Right atrium auricular region (tissue), 2 donors: ENCODE measurements at regions not wholly inside any gene's neighbourhood (a gene's known extent, or its start where the extent isn't known, plus 50 kb on each side); places are given as distances from the start of the nearest gene placed in this dataset.

Experiments
- DNase-seq: peaks from one replicate; pipeline ENCODE4 v3.0.0-alpha.2; 2019; ENCODE audit warnings: low spot score
- H3K27ac ChIP-seq, 2 donors: fragments of 200-600 bp; sonication (generic); 1 replicate in 1 of 2; 2 replicates in 1 of 2; pipeline ENCODE4 v1.5.1; 2016 to 2019
- H3K27me3 ChIP-seq, 2 donors: fragments of 200-600 bp; sonication (generic); one replicate each; pipeline versions ENCODE4 v1.5.1 to v1.6.0; 2017 to 2019
- H3K36me3 ChIP-seq: fragments of 200-600 bp; sonication (generic); one replicate; pipeline ENCODE4 v1.5.1; 2016
- H3K4me1 ChIP-seq, 2 donors: fragments of 200-600 bp; sonication (generic); one replicate each; pipeline versions ENCODE4 v1.5.1 to v1.6.0; 2017 to 2019
- H3K4me3 ChIP-seq, 2 donors: fragments of 200-600 bp; sonication (generic); 1 replicate in 1 of 2; 2 replicates in 1 of 2; pipeline ENCODE4 v1.5.1; 2017 to 2019; ENCODE audit warnings: mild to moderate bottlenecking in 1 of 2, moderate library complexity in 1 of 2
- H3K9me3 ChIP-seq, 2 donors: fragments of 200-600 bp; sonication (generic); one replicate each; pipeline ENCODE4 v1.5.1; 2019
- TF ChIP-seq, protein P1 (sequence below), 2 donors: fragments of 200-600 bp; sonication (generic); IDR thresholded peaks; one replicate each; pipeline ENCODE4 v1.5.1; 2019; ENCODE audit warnings: antibody characterized with exemption in 2 of 2

DNA sequence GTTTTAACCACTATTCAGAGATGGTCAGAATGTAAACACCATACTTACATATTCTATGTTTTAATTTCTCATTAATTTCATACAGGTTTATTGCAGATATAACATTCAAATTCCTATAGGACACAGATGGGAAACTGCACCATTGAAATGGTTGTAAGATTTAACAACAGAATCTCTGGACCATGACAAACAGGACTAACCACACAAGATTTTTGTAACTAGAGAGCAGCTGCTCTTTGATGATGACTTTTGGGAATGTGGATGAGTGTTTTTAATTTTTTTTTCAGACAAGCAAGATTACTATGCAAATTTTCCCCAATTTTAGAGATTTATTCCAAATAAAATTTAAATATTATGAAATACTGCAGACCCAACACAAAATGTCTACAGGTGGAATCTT, 610.2 kb downstream of the PCDH18 start:
- Histone ChIP-seq H3K4me1 (no peaks in the 10 kb centered on the region), H3K27ac (no peak overlapping the region), H3K36me3 (no peaks in the 10 kb centered on the region), H3K9me3 (no peaks in the 10 kb centered on the region), H3K27me3 (no peaks in the 10 kb centered on the region), H3K4me3 (no peak overlapping the region)
- DNase-seq = no peak
- TF ChIP-seq, protein P1, sequence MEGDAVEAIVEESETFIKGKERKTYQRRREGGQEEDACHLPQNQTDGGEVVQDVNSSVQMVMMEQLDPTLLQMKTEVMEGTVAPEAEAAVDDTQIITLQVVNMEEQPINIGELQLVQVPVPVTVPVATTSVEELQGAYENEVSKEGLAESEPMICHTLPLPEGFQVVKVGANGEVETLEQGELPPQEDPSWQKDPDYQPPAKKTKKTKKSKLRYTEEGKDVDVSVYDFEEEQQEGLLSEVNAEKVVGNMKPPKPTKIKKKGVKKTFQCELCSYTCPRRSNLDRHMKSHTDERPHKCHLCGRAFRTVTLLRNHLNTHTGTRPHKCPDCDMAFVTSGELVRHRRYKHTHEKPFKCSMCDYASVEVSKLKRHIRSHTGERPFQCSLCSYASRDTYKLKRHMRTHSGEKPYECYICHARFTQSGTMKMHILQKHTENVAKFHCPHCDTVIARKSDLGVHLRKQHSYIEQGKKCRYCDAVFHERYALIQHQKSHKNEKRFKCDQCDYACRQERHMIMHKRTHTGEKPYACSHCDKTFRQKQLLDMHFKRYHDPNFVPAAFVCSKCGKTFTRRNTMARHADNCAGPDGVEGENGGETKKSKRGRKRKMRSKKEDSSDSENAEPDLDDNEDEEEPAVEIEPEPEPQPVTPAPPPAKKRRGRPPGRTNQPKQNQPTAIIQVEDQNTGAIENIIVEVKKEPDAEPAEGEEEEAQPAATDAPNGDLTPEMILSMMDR (IDR thresholded peaks at IDR 0.05) = no peak

DNA sequence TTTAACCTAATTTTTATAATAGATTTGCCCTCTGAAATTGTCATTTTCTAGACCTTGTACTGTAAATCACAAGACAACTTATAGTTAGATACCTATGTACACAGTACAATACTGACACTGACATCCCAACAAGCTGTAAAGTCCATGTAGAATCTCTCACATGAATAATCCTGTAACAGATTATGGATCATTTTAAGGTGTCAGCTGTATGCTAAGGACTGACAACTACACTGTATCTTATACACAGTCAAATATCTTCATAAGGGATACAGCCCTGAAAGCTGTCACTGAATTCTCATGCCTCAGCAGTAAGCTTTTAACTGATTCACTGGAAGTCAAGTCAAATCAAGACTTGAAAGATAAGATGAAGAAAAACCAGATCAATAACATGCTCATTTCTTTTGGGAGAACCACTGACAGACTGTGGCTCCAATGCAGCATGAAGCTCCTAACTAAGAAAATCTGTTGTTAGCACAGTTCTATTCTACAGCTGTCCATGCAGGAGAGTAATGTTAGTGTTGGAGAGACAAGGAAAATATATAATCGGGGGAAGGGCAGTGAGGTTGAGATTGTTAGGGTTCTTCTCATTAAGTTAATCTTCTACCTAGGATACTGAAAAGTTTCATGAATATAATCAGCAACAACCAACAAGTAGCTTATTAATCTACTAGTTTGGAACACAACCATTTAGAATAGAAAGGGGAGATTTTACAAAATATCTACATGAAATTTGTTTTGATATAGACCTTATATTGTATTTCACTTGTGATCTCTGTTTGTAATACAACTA, 612.0 kb downstream of the PCDH18 start:
- DNase-seq = no peak
- H3K9me3 ChIP-seq = no peaks in the 10 kb centered on the region
- H3K4me3 ChIP-seq = no peak overlapping the region
- no peaks in the 10 kb centered on the region for H3K27me3 ChIP-seq
- H3K36me3 ChIP-seq = no peaks in the 10 kb centered on the region
- TF ChIP-seq, protein P1 (IDR thresholded peaks at IDR 0.05) = no peak
- no peak overlapping the region for H3K27ac ChIP-seq
- H3K4me1 ChIP-seq = no peaks in the 10 kb centered on the region

DNA sequence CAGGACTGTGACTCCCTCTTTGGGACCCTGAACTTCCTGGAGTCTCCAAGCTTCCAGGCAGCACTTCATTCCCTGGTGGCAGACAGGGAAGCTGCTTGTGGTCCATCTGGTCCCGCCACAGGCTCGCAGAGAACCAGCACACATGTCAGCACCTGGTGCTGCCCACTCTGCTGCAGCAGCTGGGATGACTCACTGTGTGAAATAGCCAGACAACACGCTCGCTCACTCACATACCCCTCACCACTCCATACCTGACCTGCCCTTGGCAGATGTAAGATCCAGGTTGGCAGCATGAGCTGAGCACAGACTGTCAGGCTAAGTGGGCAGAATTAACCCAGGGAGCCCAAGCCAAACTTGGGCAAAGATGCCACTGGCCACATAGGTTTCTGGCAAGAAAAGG, 613.5 kb downstream of the PCDH18 start:
- no peak for DNase-seq
- no peaks in the 10 kb centered on the region for H3K27me3 ChIP-seq
- TF ChIP-seq, protein P1 (IDR thresholded peaks at IDR 0.05) = no peak

DNA sequence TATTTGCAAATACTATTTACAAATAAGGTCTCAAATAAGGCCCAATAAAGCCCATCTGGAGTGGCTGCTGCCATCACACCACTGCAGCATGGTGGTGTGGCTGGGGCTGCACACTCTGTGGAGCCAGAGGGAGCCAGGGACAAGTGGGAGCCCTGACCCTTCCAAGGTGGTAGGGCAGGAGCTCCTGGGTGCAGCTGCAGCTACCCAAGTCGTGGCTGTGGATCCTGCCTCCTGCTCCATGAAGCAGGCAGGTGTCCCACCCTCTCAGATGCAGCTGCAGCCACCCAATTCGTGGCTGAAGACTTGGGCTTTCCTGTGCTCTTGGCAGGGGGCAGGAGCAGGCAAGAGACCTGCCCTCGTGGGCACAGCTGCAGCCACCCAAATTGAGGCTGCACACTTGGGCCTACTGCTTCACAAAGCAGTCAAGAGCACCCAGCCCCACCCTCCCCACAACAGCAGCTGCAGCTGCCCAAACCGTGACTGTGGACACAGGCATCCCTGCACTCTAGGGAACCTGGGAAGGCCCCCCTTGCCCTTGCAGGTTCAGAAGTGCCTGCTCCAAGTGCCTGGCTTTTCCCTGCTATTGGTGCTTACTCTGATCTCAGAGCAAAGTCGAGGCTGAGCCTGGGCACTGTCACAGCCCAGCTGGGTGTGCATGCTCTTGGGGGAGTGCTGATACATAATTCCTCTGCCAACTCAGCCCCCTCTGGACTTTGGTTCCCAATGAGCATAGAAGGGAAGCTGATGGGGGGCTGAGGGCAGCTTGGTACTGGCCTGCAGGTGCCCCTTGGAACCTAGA, 614.8 kb downstream of the PCDH18 start:
- no peaks in the 10 kb centered on the region for H3K36me3 ChIP-seq
- no peak overlapping the region for H3K27ac ChIP-seq
- no peaks in the 10 kb centered on the region for H3K4me1 ChIP-seq
- no peaks in the 10 kb centered on the region for H3K27me3 ChIP-seq
- H3K9me3 ChIP-seq = no peaks in the 10 kb centered on the region
- no peak for DNase-seq
- TF ChIP-seq, protein P1 (IDR thresholded peaks at IDR 0.05) = no peak
- H3K4me3 ChIP-seq = no peak overlapping the region

More for the DNA sequence above, 613.5 kb downstream of the PCDH18 start:
- Histone ChIP-seq H3K27ac (no peak overlapping the region), H3K36me3 (no peaks in the 10 kb centered on the region), H3K4me3 (no peak overlapping the region), H3K4me1 (no peaks in the 10 kb centered on the region), H3K9me3 (no peaks in the 10 kb centered on the region)

DNA sequence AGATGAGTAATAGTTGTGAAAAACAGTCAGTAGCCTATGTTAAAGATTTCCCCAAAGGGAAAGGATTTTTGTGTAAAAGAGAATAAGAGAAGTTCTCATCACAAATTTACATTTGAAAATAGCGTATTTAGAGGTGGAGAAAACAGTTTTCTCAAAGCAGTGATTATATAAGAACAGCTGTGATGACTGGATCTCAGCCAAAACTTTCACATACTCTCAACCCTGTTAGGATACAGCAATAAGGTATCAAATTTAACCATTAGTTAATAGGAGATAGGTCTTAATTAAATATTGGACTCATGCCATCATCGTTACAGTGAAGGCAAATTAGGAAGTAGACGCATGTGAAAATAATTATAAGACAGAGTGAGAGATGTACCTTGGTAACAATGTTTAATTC, 622.7 kb downstream of the PCDH18 start:
- Histone ChIP-seq H3K27me3 (no peaks in the 10 kb centered on the region), H3K4me3 (no peak overlapping the region), H3K27ac (no peak overlapping the region), H3K36me3 (no peaks in the 10 kb centered on the region), H3K9me3 (no peaks in the 10 kb centered on the region), H3K4me1 (no peaks in the 10 kb centered on the region)
- TF ChIP-seq, protein P1 (IDR thresholded peaks at IDR 0.05) = no peak
- no peak for DNase-seq
